HG02938 (cell line): ENCODE measurements at regions not wholly inside any gene's neighbourhood (a gene's known extent, or its start where the extent isn't known, plus 50 kb on each side); places are given as distances from the start of the nearest gene placed in this dataset.
"Not testable (repeated sequence)": the region's sequence is repeated elsewhere in the genome, so short reads cannot be mapped to it uniquely, and the experiment has no call there.

Experiments used
- ATAC-seq: cut with Tn5 transposase; IDR thresholded peaks from one replicate; pipeline ENCODE4 v1.9.1; 2021; ENCODE audit warnings: mild to moderate bottlenecking, moderate library complexity; ENCODE audit not compliant: unreplicated experiment

- ATAC-seq: not testable (repeated sequence)
Observed at GRCh38 chrX:84267432-84267831, 79.4 kb upstream of the RPS6KA6 start.

DNA sequence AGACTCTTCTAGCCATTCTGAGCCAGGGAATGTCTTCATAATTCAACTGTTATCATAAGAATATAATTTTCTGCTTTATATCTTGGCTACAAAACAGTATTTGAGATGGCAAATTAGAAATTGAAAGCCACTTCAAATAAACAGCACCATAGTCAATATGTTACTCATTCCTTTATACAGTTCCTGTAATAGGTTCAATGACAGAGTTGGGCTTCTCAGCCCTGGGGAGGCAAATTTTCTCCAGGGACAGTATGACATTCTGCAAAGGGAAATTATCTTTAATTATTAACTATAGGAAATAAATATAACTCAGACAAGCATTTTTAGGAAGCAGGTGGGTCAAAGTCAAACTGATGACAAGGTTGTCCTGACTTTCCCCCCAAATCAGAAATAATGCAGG is 71.9 kb upstream of the RPS6KA6 start:
- no peak for ATAC-seq

- ATAC-seq: peak; percentile 79
Observed at GRCh38 chrX:84258708-84259107, 70.7 kb upstream of the RPS6KA6 start.

DNA sequence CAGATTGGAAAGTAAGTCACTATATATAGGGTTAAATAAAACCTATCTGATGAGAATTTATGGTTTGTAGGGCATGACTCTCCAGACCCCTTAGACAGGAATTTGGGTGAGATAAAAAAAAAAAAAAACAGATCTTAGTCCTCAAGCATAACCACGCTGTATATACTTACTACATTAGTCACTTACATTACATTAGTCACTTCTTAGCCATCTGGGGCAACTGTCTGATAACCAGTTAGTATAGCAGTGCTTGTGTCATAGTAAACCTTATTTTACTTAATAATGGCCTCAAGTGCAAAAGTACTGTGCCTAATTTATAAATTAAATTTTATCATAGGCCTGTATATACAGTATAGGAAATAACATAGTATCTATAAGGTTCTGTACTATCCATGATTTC is 60.2 kb upstream of the RPS6KA6 start:
- no peak for ATAC-seq

GRCh38 chrX:84240848-84241565 is 53.0 kb upstream of the RPS6KA6 start:
- ATAC-seq: no peak
